IMR-90 (cell line): ENCODE measurements at regions not wholly inside any gene's neighbourhood (a gene's known extent, or its start where the extent isn't known, plus 50 kb on each side); places are given as distances from the start of the nearest gene placed in this dataset.
A peak's percentile ranks its signal among the peaks of the same experiment; 100 is the strongest.

Source experiments
- ATAC-seq: fragments of 200-7000 bp; cut with Tn5 transposase; 2 replicates; pipeline ENCODE4 v1.9.1; 2020; ENCODE audit warnings: low read depth, mild to moderate bottlenecking, moderate library complexity
- BruUV-seq: library from RNA; stranded (reverse); fragments of 400-500 nt; replicated peaks from 2 replicates; lab custom pipeline; 2021; lab: Mats Ljungman, UMichigan
- CTCF ChIA-PET: fragments of 300-600 bp; formaldehyde crosslinking; extraction: SDS; loops from one replicate; lab custom pipeline; 2021; ENCODE audit warnings: antibody characterized with exemption; lab: Yijun Ruan, JAX
- POLR2A ChIA-PET: fragments of 300-600 bp; sonication (Branson Sonifier 250); formaldehyde crosslinking; loops from one replicate; lab custom pipeline; 2022; ENCODE audit warnings: antibody characterized with exemption; ENCODE audit not compliant: unreplicated experiment; lab: Charles Lee
- DNase-seq: peaks from one replicate; pipeline ENCODE4 v3.0.0; 2013
- H2AFZ ChIP-seq: replicated peaks from 2 replicates; pipeline ENCODE3; 2013; ENCODE audit warnings: low read length, mild to moderate bottlenecking; ENCODE audit not compliant: poor library complexity
- H2AK5ac ChIP-seq: 2 replicates; pipeline ENCODE4 v1.6.1; 2013; ENCODE audit warnings: low read depth, low read length, inconsistent platforms
- H2AK9ac ChIP-seq: replicated peaks from 2 replicates; pipeline ENCODE3; 2013; ENCODE audit warnings: mild to moderate bottlenecking, low read depth, low read length, moderate library complexity; ENCODE audit not compliant: poor library complexity
- H2BK120ac ChIP-seq: 2 replicates; pipeline ENCODE4 v1.6.1; 2013; ENCODE audit warnings: low read depth, low read length, inconsistent platforms
- H2BK15ac ChIP-seq: 3 replicates; pipeline ENCODE4 v1.6.1; 2013; ENCODE audit warnings: low read depth, low read length, inconsistent platforms
- H2BK20ac ChIP-seq: 2 replicates; pipeline ENCODE4 v1.6.1; 2013; ENCODE audit warnings: low read depth, mild to moderate bottlenecking, inconsistent platforms, low read length, moderate library complexity
- H2BK5ac ChIP-seq: 2 replicates; pipeline ENCODE4 v1.6.1; 2013; ENCODE audit warnings: mild to moderate bottlenecking, low read depth, low read length, inconsistent platforms; ENCODE audit not compliant: poor library complexity, severe bottlenecking
- H3K14ac ChIP-seq: replicated peaks from 2 replicates; pipeline ENCODE4 v1.6.1; 2013; ENCODE audit warnings: low read depth, low read length, inconsistent platforms
- H3K18ac ChIP-seq: 2 replicates; pipeline ENCODE4 v1.6.1; 2013; ENCODE audit warnings: low read depth, low read length, control low read depth
- H3K23ac ChIP-seq: 2 replicates; pipeline ENCODE4 v1.6.1; 2013; ENCODE audit warnings: low read depth, low read length, inconsistent platforms
- H3K27ac ChIP-seq: 2 replicates; pipeline ENCODE4 v1.5.1; 2013; ENCODE audit warnings: mild to moderate bottlenecking, control low read depth, low read length; ENCODE audit not compliant: insufficient read depth
- H3K27me3 ChIP-seq: 2 replicates; pipeline ENCODE4 v1.6.1; 2013; ENCODE audit warnings: low read length; ENCODE audit not compliant: control insufficient read depth, insufficient read depth
- H3K36me3 ChIP-seq: 2 replicates; pipeline ENCODE4 v1.6.1; 2013; ENCODE audit warnings: low read length, mixed read lengths; ENCODE audit not compliant: control insufficient read depth, insufficient read depth
- H3K4ac ChIP-seq: 2 replicates; pipeline ENCODE4 v1.6.1; 2013; ENCODE audit warnings: low read depth, low read length, inconsistent platforms
- H3K4me1 ChIP-seq: 2 replicates; pipeline ENCODE4 v1.6.1; 2013; ENCODE audit warnings: low read length, mixed read lengths; ENCODE audit not compliant: control insufficient read depth, insufficient read depth
- H3K4me2 ChIP-seq: 2 replicates; pipeline ENCODE4 v1.6.1; 2013; ENCODE audit warnings: low read depth, mild to moderate bottlenecking, control low read depth, low read length, moderate library complexity
- H3K4me3 ChIP-seq: 2 replicates; pipeline ENCODE4 v1.5.1; 2013; ENCODE audit warnings: low read depth, mild to moderate bottlenecking, control low read depth, low read length, moderate library complexity; ENCODE audit not compliant: insufficient read depth
- H3K56ac ChIP-seq: 2 replicates; pipeline ENCODE4 v1.6.1; 2013; ENCODE audit warnings: low read length, inconsistent platforms; ENCODE audit not compliant: insufficient read depth; ENCODE audit errors: extremely low read depth
- H3K79me1 ChIP-seq, 2 experiments: 2 replicates each; pipeline ENCODE4 v1.6.1; 2013; ENCODE audit warnings: low read length in 2 of 2, inconsistent platforms in 1 of 2, low read depth in 1 of 2
- H3K9ac ChIP-seq: 2 replicates; pipeline ENCODE4 v1.6.1; 2013; ENCODE audit warnings: low read depth, low read length, control low read depth
- H3K9me1 ChIP-seq: 2 replicates; pipeline ENCODE4 v1.6.1; 2013; ENCODE audit warnings: low read length, inconsistent platforms; ENCODE audit not compliant: insufficient read depth
- H3K9me3 ChIP-seq: 2 replicates; pipeline ENCODE4 v1.6.1; 2013; ENCODE audit warnings: low read length; ENCODE audit not compliant: control insufficient read depth, insufficient read depth
- H4K20me1 ChIP-seq: 2 replicates; pipeline ENCODE4 v1.6.1; 2013; ENCODE audit warnings: low read length, inconsistent platforms; ENCODE audit not compliant: insufficient read depth
- H4K5ac ChIP-seq: 2 replicates; pipeline ENCODE4 v1.6.1; 2013; ENCODE audit warnings: mild to moderate bottlenecking, low read depth, low read length, control low read depth
- H4K8ac ChIP-seq, 2 experiments: 2 replicates each; pipeline ENCODE4 v1.6.1; 2013; ENCODE audit warnings: low read depth in 2 of 2, low read length in 2 of 2, control low read depth in 1 of 2, inconsistent platforms in 1 of 2
- H4K91ac ChIP-seq: 2 replicates; pipeline ENCODE4 v1.6.1; 2013; ENCODE audit warnings: low read depth, low read length, inconsistent platforms; ENCODE audit not compliant: insufficient read depth
- MAZ ChIP-seq: IDR thresholded peaks from 2 replicates; pipeline ENCODE4 v1.6.1; 2012; ENCODE audit warnings: low read depth, mild to moderate bottlenecking, low read length, improper control_type of control experiment, moderate library complexity, borderline replicate concordance
- WGBS, 2 experiments: methylation state at CpG; one replicate each; pipeline versions ENCODE4 v1.1.5 to v1.1.7; 2013; ENCODE audit warnings: missing lambda C conversion rate in 2 of 2; ENCODE audit not compliant: insufficient read length in 1 of 2; ENCODE audit errors: extremely low coverage in 2 of 2; 5-methylcytosine and 5-hydroxymethylcytosine counted together
- dilution Hi-C: fragments of 300-500 bp; cut with HindIII; formaldehyde crosslinking; loops from one replicate; pipeline ENCODE4 v1.14.3; 2018; ENCODE audit warnings: low sequenced_read_pairs; ENCODE audit not compliant: unreplicated experiment
- in situ Hi-C: fragments of 300-500 bp; cut with MboI; formaldehyde crosslinking; loops from 3 replicates; pipeline ENCODE4 v1.14.3; 2019; ENCODE audit warnings: low sequenced_read_pairs, inconsistent platforms, mixed read lengths
- intact Hi-C: fragments of 100-400 bp; cut with micrococcal nuclease; formaldehyde crosslinking; loops from 2 replicates; pipeline ENCODE4 v1.10.0; 2022
- TF ChIP-seq, protein P1 (sequence below): conservative IDR thresholded peaks from 2 replicates; pipeline ENCODE4 v1.5.1; 2012; ENCODE audit warnings: mild to moderate bottlenecking, low read depth, low read length, improper control_type of control experiment
- TF ChIP-seq, protein P2 (sequence below): fragments of 150-350 bp; IDR thresholded peaks from 2 replicates; pipeline ENCODE4 v1.6.1; 2017; ENCODE audit warnings: mild to moderate bottlenecking, antibody characterized with exemption, low read length, low read depth

DNA sequence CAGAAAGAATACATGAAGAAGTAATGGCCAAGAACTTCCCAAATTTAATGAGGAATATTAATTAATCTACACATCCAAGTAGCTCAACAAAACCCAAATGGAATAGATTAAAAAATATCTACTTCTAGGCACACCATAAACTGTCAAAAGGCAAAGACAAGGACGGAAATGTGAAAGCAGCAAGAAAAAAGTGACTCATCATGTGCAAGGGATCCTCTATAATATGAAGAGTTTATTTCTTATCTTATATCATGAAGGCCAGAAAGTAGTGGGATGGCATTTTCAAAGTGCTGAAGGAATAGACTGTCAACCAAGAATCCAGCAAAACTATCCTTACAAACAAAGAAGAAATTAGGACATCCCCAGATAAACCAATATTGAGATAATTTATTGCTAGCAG, 73.9 kb upstream of the PRICKLE2 start:
- dilution Hi-C loops, result no loop called here

More for the DNA sequence above, 73.9 kb upstream of the PRICKLE2 start:
- Histone ChIP-seq H4K8ac (no peak overlapping the region), H3K27me3 (no peaks in the 10 kb centered on the region), H3K36me3 (no peaks in the 10 kb centered on the region), H3K9ac (no peak overlapping the region), H3K79me1 (no peaks in the 10 kb centered on the region), H3K23ac (no peak overlapping the region), H3K9me1 (0 out of 2 replicates have a peak, but pooled peaks cover 4% of the 10 kb centered on the region), H4K91ac (no peak overlapping the region), H3K14ac (no peak overlapping the region), H2BK15ac (no peak overlapping the region), H2AFZ (no peak overlapping the region), H3K4ac (no peak overlapping the region), H2BK120ac (no peak overlapping the region), H3K9me3 (peaks cover 4% of the 10 kb centered on the region), H3K4me3 (no peak overlapping the region), H4K20me1 (no peaks in the 10 kb centered on the region), H2BK20ac (no peak overlapping the region), H3K56ac (no peak overlapping the region), H2BK5ac (no peak overlapping the region), H3K18ac (no peak overlapping the region), H3K4me1 (no peaks in the 10 kb centered on the region; the same call in 1 of the 2 replicates), H2AK9ac (no peak overlapping the region), H4K5ac (no peak overlapping the region), H3K4me2 (no peak overlapping the region), H2AK5ac (no peak overlapping the region), H3K27ac (no peak overlapping the region)
- no peak for ATAC-seq
- TF ChIP-seq MAZ, result no peak
- TF ChIP-seq, protein P1, sequence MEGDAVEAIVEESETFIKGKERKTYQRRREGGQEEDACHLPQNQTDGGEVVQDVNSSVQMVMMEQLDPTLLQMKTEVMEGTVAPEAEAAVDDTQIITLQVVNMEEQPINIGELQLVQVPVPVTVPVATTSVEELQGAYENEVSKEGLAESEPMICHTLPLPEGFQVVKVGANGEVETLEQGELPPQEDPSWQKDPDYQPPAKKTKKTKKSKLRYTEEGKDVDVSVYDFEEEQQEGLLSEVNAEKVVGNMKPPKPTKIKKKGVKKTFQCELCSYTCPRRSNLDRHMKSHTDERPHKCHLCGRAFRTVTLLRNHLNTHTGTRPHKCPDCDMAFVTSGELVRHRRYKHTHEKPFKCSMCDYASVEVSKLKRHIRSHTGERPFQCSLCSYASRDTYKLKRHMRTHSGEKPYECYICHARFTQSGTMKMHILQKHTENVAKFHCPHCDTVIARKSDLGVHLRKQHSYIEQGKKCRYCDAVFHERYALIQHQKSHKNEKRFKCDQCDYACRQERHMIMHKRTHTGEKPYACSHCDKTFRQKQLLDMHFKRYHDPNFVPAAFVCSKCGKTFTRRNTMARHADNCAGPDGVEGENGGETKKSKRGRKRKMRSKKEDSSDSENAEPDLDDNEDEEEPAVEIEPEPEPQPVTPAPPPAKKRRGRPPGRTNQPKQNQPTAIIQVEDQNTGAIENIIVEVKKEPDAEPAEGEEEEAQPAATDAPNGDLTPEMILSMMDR, result no peak
- TF ChIP-seq, protein P2, sequence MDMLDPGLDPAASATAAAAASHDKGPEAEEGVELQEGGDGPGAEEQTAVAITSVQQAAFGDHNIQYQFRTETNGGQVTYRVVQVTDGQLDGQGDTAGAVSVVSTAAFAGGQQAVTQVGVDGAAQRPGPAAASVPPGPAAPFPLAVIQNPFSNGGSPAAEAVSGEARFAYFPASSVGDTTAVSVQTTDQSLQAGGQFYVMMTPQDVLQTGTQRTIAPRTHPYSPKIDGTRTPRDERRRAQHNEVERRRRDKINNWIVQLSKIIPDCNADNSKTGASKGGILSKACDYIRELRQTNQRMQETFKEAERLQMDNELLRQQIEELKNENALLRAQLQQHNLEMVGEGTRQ, result no peak
- ChIA-PET POLR2A (no interaction called here), CTCF (interaction anchor here (0.5 kb wide), 1 partner anchor 164 kb away, joined by 3 read pairs; no protein-coding TSS in a partner anchor)
- peak; percentile 25 for DNase-seq
- intact Hi-C loops, result no loop called here
- WGBS, 2 experiments, result no CpG with 5 or more reads among the region's 1 CpG
- no TSS peak for BruUV-seq
- in situ Hi-C loops, result no loop called here
